HEK293T (cell line): ENCODE measurements at regions not wholly inside any gene's neighbourhood (a gene's known extent, or its start where the extent isn't known, plus 50 kb on each side); places are given as distances from the start of the nearest gene placed in this dataset.

Source experiments
- ARNT ChIP-seq: fragments of 450-650 bp; IDR thresholded peaks from 2 replicates; pipeline ENCODE4 v1.6.1; 2017; ENCODE audit warnings: mild to moderate bottlenecking
- BHLHE40 ChIP-seq: fragments of 450-650 bp; IDR thresholded peaks from 2 replicates; pipeline ENCODE4 v1.6.1; 2016; ENCODE audit warnings: mild to moderate bottlenecking, moderate library complexity, borderline replicate concordance
- CTBP1 ChIP-seq: fragments of 450-650 bp; IDR thresholded peaks from 2 replicates; pipeline ENCODE4 v1.6.1; 2016; ENCODE audit warnings: borderline replicate concordance
- FOXA1 ChIP-seq: fragments of 450-650 bp; IDR thresholded peaks from 2 replicates; pipeline ENCODE4 v1.6.1; 2016; ENCODE audit warnings: mild to moderate bottlenecking
- FOXK2 ChIP-seq: fragments of 450-650 bp; IDR thresholded peaks from 2 replicates; pipeline ENCODE4 v1.6.1; 2016; ENCODE audit warnings: mild to moderate bottlenecking
- FOXM1 ChIP-seq: fragments of 450-650 bp; IDR thresholded peaks from 2 replicates; pipeline ENCODE4 v1.6.1; 2017; ENCODE audit warnings: mild to moderate bottlenecking, borderline replicate concordance
- HDGF ChIP-seq: fragments of 450-650 bp; IDR thresholded peaks from 2 replicates; pipeline ENCODE4 v1.6.1; 2017; ENCODE audit warnings: antibody characterized with exemption, borderline replicate concordance
- L3MBTL2 ChIP-seq: fragments of 450-650 bp; conservative IDR thresholded peaks from 2 replicates; pipeline ENCODE4 v1.6.1; 2016; ENCODE audit warnings: mild to moderate bottlenecking
- LEF1 ChIP-seq: fragments of 450-650 bp; IDR thresholded peaks from 2 replicates; pipeline ENCODE4 v1.6.1; 2017; ENCODE audit warnings: mild to moderate bottlenecking, borderline replicate concordance
- NFRKB ChIP-seq: fragments of 450-650 bp; IDR thresholded peaks from 2 replicates; pipeline ENCODE4 v1.6.1; 2016; ENCODE audit warnings: mild to moderate bottlenecking, moderate library complexity
- SP1 ChIP-seq: fragments of 450-650 bp; IDR thresholded peaks from 2 replicates; pipeline ENCODE4 v1.6.1; 2017
- SUZ12 ChIP-seq: fragments of 450-650 bp; IDR thresholded peaks from 2 replicates; pipeline ENCODE4 v1.6.1; 2016; ENCODE audit warnings: mild to moderate bottlenecking
- ZNF384 ChIP-seq: fragments of 450-650 bp; IDR thresholded peaks from 2 replicates; pipeline ENCODE4 v1.6.1; 2016
- TF ChIP-seq, protein P1 (sequence below): fragments of 450-650 bp; IDR thresholded peaks from 2 replicates; pipeline ENCODE4 v1.6.1; 2016

DNA sequence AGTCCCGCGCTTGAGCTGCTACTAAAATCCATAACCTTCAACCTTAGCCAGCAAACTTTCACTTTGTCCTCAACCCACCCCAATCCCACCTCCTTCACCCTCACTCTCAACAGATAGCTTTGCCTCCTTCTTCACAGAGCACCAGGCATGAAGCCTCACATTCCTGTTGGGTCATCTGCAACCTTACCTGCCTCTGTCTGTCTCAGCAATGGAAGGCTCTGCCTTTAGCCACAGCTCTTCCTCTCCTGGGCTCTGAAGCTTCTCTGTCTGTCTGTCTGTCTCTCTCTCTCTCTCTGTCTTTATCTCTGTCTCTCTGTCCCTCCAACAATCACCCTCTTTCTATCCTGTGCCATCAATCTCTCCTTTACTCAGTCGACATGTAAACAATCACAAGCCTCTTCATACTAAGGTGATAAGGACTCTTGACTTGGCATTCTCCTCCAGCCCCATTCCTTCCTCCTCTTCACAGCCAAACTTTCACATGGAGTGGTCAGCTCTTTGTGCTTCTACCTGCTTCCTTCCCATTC, 220.8 kb downstream of the SPTSSA start:
- no peak for TF ChIP-seq BHLHE40
- TF ChIP-seq SUZ12 = no peak
- no peak for TF ChIP-seq FOXM1
- TF ChIP-seq ARNT = no peak
- no peak for TF ChIP-seq HDGF
- no peak for TF ChIP-seq FOXA1
- TF ChIP-seq LEF1 = no peak
- no peak for TF ChIP-seq SP1
- TF ChIP-seq, protein P1, sequence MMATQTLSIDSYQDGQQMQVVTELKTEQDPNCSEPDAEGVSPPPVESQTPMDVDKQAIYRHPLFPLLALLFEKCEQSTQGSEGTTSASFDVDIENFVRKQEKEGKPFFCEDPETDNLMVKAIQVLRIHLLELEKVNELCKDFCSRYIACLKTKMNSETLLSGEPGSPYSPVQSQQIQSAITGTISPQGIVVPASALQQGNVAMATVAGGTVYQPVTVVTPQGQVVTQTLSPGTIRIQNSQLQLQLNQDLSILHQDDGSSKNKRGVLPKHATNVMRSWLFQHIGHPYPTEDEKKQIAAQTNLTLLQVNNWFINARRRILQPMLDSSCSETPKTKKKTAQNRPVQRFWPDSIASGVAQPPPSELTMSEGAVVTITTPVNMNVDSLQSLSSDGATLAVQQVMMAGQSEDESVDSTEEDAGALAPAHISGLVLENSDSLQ = no peak
- no peak for TF ChIP-seq CTBP1
- TF ChIP-seq NFRKB = no peak
- no peak for TF ChIP-seq L3MBTL2
- no peak for TF ChIP-seq FOXK2
- TF ChIP-seq ZNF384 = no peak
